ENCODE measurements at regions not wholly inside any gene's neighbourhood (a gene's known extent, or its start where the extent isn't known, plus 50 kb on each side); places are given as distances from the start of the nearest gene placed in this dataset.

DNA sequence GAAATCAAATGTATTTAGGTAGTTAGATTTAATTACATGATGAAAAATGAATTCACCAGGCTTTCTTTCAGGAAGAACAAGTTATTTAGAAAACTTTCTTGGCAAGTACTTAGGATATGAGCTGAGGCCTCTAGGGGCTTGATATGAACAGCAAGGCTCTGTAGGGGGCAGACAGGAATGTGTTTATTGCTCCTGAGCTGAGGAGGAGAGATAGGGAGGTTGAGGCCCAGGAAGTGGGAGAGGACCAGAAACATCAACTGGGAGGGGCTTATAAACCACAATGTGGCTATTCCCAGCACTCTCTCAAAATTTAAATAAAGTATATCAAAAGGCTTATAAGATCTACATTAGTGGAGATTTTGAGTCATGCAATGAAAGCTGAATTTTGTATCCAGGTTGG lies 154.0 kb upstream of the MAF start:
- TF ChIP-seq EZH2 (IDR thresholded peaks at IDR 0.05; ENCODE audit: borderline replicate concordance, low read length): no peak
- TF ChIP-seq, protein P1, sequence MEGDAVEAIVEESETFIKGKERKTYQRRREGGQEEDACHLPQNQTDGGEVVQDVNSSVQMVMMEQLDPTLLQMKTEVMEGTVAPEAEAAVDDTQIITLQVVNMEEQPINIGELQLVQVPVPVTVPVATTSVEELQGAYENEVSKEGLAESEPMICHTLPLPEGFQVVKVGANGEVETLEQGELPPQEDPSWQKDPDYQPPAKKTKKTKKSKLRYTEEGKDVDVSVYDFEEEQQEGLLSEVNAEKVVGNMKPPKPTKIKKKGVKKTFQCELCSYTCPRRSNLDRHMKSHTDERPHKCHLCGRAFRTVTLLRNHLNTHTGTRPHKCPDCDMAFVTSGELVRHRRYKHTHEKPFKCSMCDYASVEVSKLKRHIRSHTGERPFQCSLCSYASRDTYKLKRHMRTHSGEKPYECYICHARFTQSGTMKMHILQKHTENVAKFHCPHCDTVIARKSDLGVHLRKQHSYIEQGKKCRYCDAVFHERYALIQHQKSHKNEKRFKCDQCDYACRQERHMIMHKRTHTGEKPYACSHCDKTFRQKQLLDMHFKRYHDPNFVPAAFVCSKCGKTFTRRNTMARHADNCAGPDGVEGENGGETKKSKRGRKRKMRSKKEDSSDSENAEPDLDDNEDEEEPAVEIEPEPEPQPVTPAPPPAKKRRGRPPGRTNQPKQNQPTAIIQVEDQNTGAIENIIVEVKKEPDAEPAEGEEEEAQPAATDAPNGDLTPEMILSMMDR (conservative IDR thresholded peaks at IDR 0.05 in 1 of 2, IDR thresholded peaks at IDR 0.05 in 1 of 2; ENCODE audit: extremely low read depth in 1 of 2, insufficient read depth in 1 of 2, low read depth in 1 of 2, low read length in 2 of 2): no peak
